Stomach (tissue), 8 donors: ENCODE measurements at regions not wholly inside any gene's neighbourhood (a gene's known extent, or its start where the extent isn't known, plus 50 kb on each side); places are given as distances from the start of the nearest gene placed in this dataset.

Experiments
- DNase-seq, 2 donors: peaks; one replicate each; pipeline versions ENCODE4 v3.0.0 to v3.0.0-alpha.2; 2013 to 2019
- H3K27ac ChIP-seq, 5 donors: fragments of 200-600 bp in 4 of 5; sonication (generic) in 4 of 5; one replicate each; pipeline ENCODE4 v1.5.1; 2013 to 2019; ENCODE audit warnings: mild to moderate bottlenecking in 1 of 5, moderate library complexity in 1 of 5
- H3K27me3 ChIP-seq, 3 donors: fragments of 200-600 bp; sonication (generic); one replicate each; pipeline ENCODE4 v1.5.1; 2017 to 2019; ENCODE audit warnings: mixed run types in 1 of 3
- H3K36me3 ChIP-seq, 4 donors: fragments of 200-600 bp; sonication (generic); 1 replicate in 3 of 4; 2 replicates in 1 of 4; pipeline ENCODE4 v1.5.1; 2016 to 2019
- H3K4me1 ChIP-seq, 4 donors: fragments of 200-600 bp; sonication (generic); one replicate each; pipeline ENCODE4 v1.5.1; 2016 to 2019
- H3K4me3 ChIP-seq, 4 donors: fragments of 200-600 bp; sonication (generic) in 3 of 4; one replicate each; pipeline ENCODE4 v1.5.1; 2016 to 2019; ENCODE audit warnings: mild to moderate bottlenecking in 1 of 4
- H3K9me3 ChIP-seq, 4 donors: fragments of 200-600 bp; sonication (generic); one replicate each; pipeline ENCODE4 v1.5.1; 2016 to 2019
- EP300 ChIP-seq: sonication (generic); formaldehyde crosslinking; IDR thresholded peaks from one replicate; pipeline ENCODE4 v1.6.1; 2017; ENCODE audit warnings: antibody characterized with exemption
- POLR2A ChIP-seq, 4 donors: fragments of 450-650 bp; IDR thresholded peaks; one replicate each; pipeline ENCODE4 v1.6.1; 2016; ENCODE audit warnings: antibody characterized with exemption in 4 of 4, control low read depth in 2 of 4, mild to moderate bottlenecking in 1 of 4, moderate library complexity in 1 of 4
- POLR2AphosphoS5 ChIP-seq, 3 donors: sonication (generic); formaldehyde crosslinking; IDR thresholded peaks; one replicate each; pipeline ENCODE4 v1.6.1; 2016; ENCODE audit warnings: antibody characterized with exemption in 3 of 3
- WGBS, 5 donors: extraction: QIAGEN DNeasy Blood & Tissue Kit in 3 of 5; methylation state at CpG; one replicate each; pipeline versions ENCODE4 v1.1.5 to v1.1.7; 2013 to 2018; 5-methylcytosine and 5-hydroxymethylcytosine counted together
- intact Hi-C: fragments of 100-400 bp; cut with DNase I; formaldehyde crosslinking; loops from one replicate; pipeline ENCODE4 v1.15.1; 2023; ENCODE audit warnings: low total_unique reads
- TF ChIP-seq, protein P1 (sequence below), 7 experiments: fragments of 450-650 bp in 4 of 7; fragments of 200-600 bp in 3 of 7; sonication (generic) in 3 of 7; IDR thresholded peaks; one replicate each; pipeline ENCODE4 v1.5.1; 2016 to 2019; ENCODE audit warnings: antibody characterized with exemption in 7 of 7, control low read depth in 2 of 7, mild to moderate bottlenecking in 1 of 7
- donor health status: healthy with polysubstance abuse.
- donor health status: Bipolar disorder and iron deficiency.
- donor health status: healthy.

DNA sequence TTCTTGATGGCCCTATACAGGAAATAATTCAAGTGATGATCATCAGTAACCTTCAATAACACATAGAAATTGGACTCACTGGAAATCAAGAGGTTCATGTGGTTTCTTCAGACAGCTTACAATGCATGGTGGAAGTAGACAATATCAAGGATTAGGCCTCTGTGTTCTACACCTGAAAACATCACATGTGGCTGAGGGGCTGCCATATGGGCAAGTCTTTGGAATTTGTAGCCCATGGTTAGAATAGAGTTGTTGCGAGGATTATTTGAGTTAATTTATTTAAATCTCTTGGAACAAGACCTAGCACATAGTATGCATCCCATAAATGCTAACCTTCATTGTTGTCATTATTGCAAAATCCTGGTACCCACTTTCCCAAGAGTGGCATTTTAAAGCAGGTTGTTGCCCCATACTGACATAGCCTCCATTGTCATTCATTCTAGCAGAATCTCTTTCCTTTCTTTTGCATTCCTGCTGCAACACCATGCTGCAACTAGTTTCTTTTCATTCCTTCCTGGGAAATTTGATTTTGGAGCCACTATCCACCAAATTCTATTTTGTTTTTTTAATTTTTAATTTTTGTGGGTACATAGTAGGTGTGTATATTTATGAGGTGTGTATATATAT is 352.7 kb upstream of the NAV3 start:
- DNase-seq: no peak
- intact Hi-C loops: no loop called here
- Histone ChIP-seq H3K36me3 (no peaks in the 10 kb centered on the region), H3K27ac (no peak overlapping the region), H3K4me3 (no peak overlapping the region), H3K27me3 (no peaks in the 10 kb centered on the region), H3K9me3 (no peaks in the 10 kb centered on the region), H3K4me1 (no peaks in the 10 kb centered on the region)
- 95 to 100% (median 100%) methylated on average over 1 of the region's 1 CpG for WGBS, 5 donors
- TF ChIP-seq POLR2AphosphoS5 (IDR thresholded peaks at IDR 0.05) (no peak), EP300 (no peak), POLR2A (IDR thresholded peaks at IDR 0.05) (no peak)
- TF ChIP-seq, protein P1, sequence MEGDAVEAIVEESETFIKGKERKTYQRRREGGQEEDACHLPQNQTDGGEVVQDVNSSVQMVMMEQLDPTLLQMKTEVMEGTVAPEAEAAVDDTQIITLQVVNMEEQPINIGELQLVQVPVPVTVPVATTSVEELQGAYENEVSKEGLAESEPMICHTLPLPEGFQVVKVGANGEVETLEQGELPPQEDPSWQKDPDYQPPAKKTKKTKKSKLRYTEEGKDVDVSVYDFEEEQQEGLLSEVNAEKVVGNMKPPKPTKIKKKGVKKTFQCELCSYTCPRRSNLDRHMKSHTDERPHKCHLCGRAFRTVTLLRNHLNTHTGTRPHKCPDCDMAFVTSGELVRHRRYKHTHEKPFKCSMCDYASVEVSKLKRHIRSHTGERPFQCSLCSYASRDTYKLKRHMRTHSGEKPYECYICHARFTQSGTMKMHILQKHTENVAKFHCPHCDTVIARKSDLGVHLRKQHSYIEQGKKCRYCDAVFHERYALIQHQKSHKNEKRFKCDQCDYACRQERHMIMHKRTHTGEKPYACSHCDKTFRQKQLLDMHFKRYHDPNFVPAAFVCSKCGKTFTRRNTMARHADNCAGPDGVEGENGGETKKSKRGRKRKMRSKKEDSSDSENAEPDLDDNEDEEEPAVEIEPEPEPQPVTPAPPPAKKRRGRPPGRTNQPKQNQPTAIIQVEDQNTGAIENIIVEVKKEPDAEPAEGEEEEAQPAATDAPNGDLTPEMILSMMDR (IDR thresholded peaks at IDR 0.05): no peak

DNA sequence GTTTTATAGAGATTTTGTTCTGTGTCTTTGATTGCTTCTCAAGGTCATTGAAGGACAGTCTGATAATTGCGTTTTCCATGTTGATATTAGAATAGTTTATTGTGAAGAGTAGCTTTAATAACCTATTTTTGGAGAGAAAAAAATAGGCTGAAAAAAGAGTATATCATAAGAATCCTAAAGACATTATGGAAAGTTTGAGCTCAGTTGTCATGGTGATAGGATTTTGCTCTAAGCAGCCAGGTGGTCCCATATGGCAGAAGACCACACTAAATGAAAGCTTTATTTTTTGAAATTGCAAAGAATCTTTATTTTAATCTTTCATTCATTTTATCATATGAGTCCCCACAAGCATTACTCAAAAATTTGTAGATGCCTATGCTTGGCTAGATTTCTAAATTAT is 358.9 kb upstream of the NAV3 start:
- Histone ChIP-seq H3K36me3 (no peaks in the 10 kb centered on the region), H3K27me3 (no peaks in the 10 kb centered on the region), H3K27ac (no peak overlapping the region), H3K4me3 (no peak overlapping the region), H3K4me1 (no peaks in the 10 kb centered on the region), H3K9me3 (no peaks in the 10 kb centered on the region)
- DNase-seq: no peak
- whole genome bisulfite sequencing, 5 donors: 50 to 68% (median 57%) methylated on average over 1 of the region's 1 CpG
- TF ChIP-seq EP300: no peak
- no peak for TF ChIP-seq POLR2A (IDR thresholded peaks at IDR 0.05)
- TF ChIP-seq, protein P1 (IDR thresholded peaks at IDR 0.05): no peak
- TF ChIP-seq POLR2AphosphoS5 (IDR thresholded peaks at IDR 0.05): no peak
- intact Hi-C loops: no loop called here

DNA sequence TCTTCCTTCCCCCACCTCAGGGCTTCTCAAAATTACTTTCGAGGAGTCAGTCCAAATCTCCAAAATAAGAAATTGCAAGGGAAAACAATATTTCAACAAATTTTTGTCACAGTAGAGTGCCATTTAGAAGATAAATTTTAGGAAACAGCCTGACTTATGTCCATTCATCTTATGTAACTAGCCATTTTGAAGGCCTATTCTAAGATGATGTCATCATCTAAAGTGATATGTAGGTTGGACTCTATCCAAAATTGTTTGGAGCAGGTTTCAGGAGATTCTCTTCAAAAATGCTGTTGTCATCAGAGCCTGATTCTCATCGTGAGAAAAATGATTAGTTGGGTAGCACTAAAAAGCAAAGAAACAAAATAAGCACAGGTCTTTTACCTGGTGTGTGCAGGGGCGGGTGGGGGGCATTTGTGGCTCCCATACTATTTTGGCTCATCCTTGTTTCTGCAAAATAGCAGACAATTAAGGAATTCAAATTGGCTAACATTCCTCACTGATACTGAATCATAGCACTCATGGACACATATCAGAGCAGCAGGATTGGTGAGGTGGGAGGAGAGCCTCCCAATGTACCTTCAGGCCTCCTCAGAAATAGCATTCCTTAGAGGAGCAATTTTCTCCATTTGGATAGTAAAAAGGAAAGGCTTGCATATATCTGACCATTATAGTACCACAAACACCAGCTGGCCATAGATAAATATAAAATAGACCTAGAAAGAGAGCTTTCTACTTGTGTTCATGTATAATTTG is 360.9 kb upstream of the NAV3 start:
- no peaks in the 10 kb centered on the region for H3K36me3 ChIP-seq
- H3K9me3 ChIP-seq: no peaks in the 10 kb centered on the region
- TF ChIP-seq POLR2A (IDR thresholded peaks at IDR 0.05): no peak
- no peak for TF ChIP-seq POLR2AphosphoS5 (IDR thresholded peaks at IDR 0.05)
- TF ChIP-seq EP300: no peak
- TF ChIP-seq, protein P1 (IDR thresholded peaks at IDR 0.05): no peak
- H3K4me1 ChIP-seq: no peaks in the 10 kb centered on the region
- no peak overlapping the region for H3K4me3 ChIP-seq
- no peak for DNase-seq
- no peaks in the 10 kb centered on the region for H3K27me3 ChIP-seq
- H3K27ac ChIP-seq: no peak overlapping the region
- WGBS, 5 donors: 78 to 88% (median 86%) methylated on average over 3 of the region's 3 CpGs
- intact Hi-C loops: no loop called here

DNA sequence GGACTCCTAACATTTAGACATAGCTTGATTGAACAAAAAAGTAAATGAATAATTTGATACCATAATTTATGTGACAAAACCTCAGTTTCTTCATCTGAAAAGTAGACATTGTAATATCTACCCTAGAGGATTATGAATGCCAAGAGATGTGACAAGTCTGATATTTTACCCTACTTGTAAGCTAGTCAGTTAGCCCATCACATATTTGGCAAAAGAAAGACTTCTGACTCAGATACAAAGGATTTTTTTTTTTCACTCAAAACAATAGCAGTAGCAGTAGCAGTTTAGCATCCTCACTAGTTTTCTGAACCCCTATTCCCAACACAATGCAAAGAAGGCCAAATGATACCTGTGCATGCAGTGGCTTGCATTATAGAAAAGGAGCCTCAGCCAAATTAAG is 377.3 kb upstream of the E2F7 start:
- TF ChIP-seq, protein P1 (IDR thresholded peaks at IDR 0.05): no peak
- TF ChIP-seq EP300 (no peak), POLR2A (IDR thresholded peaks at IDR 0.05) (no peak), POLR2AphosphoS5 (IDR thresholded peaks at IDR 0.05) (no peak)
- intact Hi-C loops: no loop called here
- no peak overlapping the region for H3K27ac ChIP-seq
- no peaks in the 10 kb centered on the region for H3K4me1 ChIP-seq
- H3K27me3 ChIP-seq: no peaks in the 10 kb centered on the region
- H3K36me3 ChIP-seq: no peaks in the 10 kb centered on the region
- H3K9me3 ChIP-seq: no peaks in the 10 kb centered on the region
- DNase-seq: no peak
- no peak overlapping the region for H3K4me3 ChIP-seq
